H1 (cell line): ENCODE measurements at regions not wholly inside any gene's neighbourhood (a gene's known extent, or its start where the extent isn't known, plus 50 kb on each side); places are given as distances from the start of the nearest gene placed in this dataset.

ENCODE experiments used
- CHD2 ChIP-seq: IDR thresholded peaks from 2 replicates; pipeline ENCODE4 v1.6.1; 2012; ENCODE audit warnings: low read length, improper control_type of control experiment
- EP300 ChIP-seq, 2 experiments: IDR thresholded peaks; 1 replicate in 1 of 2; 2 replicates in 1 of 2; pipeline ENCODE4 v1.6.1; 2011 to 2012; ENCODE audit warnings: low read depth in 2 of 2, low read length in 2 of 2, mild to moderate bottlenecking in 2 of 2, borderline replicate concordance in 1 of 2, inconsistent platforms in 1 of 2, moderate library complexity in 1 of 2
- FOSL1 ChIP-seq: IDR thresholded peaks from 2 replicates; pipeline ENCODE4 v1.6.1; 2011; ENCODE audit warnings: mild to moderate bottlenecking, low read depth, low read length, moderate library complexity; ENCODE audit not compliant: insufficient read depth
- GTF2F1 ChIP-seq: IDR thresholded peaks from 2 replicates; pipeline ENCODE4 v1.6.1; 2012; ENCODE audit warnings: low read depth, low read length, improper control_type of control experiment, borderline replicate concordance
- HDAC2 ChIP-seq, 2 experiments: fragments of 300-600 bp in 1 of 2; sonication (generic) in 1 of 2; IDR thresholded peaks; 2 replicates each; pipeline ENCODE4 v1.6.1; 2011 to 2012; ENCODE audit warnings: low read depth in 2 of 2, low read length in 2 of 2, mild to moderate bottlenecking in 2 of 2, moderate library complexity in 2 of 2, borderline replicate concordance in 1 of 2, inconsistent platforms in 1 of 2
- PHF8 ChIP-seq: fragments of 200-600 bp; sonication (generic); conservative IDR thresholded peaks from 2 replicates; pipeline ENCODE4 v1.7.1; 2012; ENCODE audit warnings: low read depth, mild to moderate bottlenecking, inconsistent platforms, low read length, moderate library complexity
- POLR2A ChIP-seq, 2 experiments: IDR thresholded peaks; 1 replicate in 1 of 2; 2 replicates in 1 of 2; pipeline ENCODE4 v1.6.1; 2011; ENCODE audit warnings: low read depth in 2 of 2, low read length in 2 of 2, mild to moderate bottlenecking in 2 of 2; ENCODE audit errors: control extremely low read depth in 1 of 2
- POLR2AphosphoS5 ChIP-seq: IDR thresholded peaks from 2 replicates; pipeline ENCODE4 v1.6.1; 2011; ENCODE audit warnings: low read depth, low read length
- RAD21 ChIP-seq, 2 experiments: IDR thresholded peaks in 1 of 2; conservative IDR thresholded peaks in 1 of 2; 2 replicates each; pipeline ENCODE4 v1.6.1; 2011; ENCODE audit warnings: low read depth in 2 of 2, low read length in 2 of 2, improper control_type of control experiment in 1 of 2, inconsistent platforms in 1 of 2, mild to moderate bottlenecking in 1 of 2, moderate library complexity in 1 of 2
- TCF12 ChIP-seq: IDR thresholded peaks from 2 replicates; pipeline ENCODE4 v1.6.1; 2011; ENCODE audit warnings: low read depth, mild to moderate bottlenecking, low read length
- TF ChIP-seq, protein P1 (sequence below), 3 experiments: IDR thresholded peaks; 1 replicate in 2 of 3; 2 replicates in 1 of 3; pipeline versions ENCODE4 v1.5.1 to v1.6.1; 2011; ENCODE audit warnings: low read length in 3 of 3, mild to moderate bottlenecking in 3 of 3, inconsistent platforms in 2 of 3, low read depth in 1 of 3, moderate library complexity in 1 of 3; ENCODE audit not compliant: insufficient read depth in 1 of 3; ENCODE audit errors: control extremely low read depth in 1 of 3
- TF ChIP-seq, protein P2 (sequence below): IDR thresholded peaks from 2 replicates; pipeline ENCODE4 v1.6.1; 2012; ENCODE audit warnings: inconsistent platforms

DNA sequence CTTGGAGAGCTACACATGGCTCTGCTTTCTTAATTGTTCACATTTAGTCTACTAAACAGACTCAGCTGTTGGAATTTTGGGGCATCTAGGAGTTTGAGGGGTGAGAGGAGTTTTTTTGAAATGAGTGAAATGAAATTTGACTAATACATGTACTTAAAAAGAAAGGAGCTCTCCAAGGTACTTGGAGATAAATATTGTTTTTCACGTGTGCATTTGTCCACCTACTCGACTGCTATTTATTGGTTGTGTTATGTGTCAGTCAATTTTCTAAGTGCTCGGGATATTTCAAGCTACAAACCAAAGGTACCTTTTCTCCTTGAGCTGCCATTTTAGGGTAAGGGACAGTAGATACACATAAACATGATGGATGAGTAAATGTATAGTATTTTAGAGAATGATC, 697.0 kb downstream of the LIG4 start:
- TF ChIP-seq, protein P1, sequence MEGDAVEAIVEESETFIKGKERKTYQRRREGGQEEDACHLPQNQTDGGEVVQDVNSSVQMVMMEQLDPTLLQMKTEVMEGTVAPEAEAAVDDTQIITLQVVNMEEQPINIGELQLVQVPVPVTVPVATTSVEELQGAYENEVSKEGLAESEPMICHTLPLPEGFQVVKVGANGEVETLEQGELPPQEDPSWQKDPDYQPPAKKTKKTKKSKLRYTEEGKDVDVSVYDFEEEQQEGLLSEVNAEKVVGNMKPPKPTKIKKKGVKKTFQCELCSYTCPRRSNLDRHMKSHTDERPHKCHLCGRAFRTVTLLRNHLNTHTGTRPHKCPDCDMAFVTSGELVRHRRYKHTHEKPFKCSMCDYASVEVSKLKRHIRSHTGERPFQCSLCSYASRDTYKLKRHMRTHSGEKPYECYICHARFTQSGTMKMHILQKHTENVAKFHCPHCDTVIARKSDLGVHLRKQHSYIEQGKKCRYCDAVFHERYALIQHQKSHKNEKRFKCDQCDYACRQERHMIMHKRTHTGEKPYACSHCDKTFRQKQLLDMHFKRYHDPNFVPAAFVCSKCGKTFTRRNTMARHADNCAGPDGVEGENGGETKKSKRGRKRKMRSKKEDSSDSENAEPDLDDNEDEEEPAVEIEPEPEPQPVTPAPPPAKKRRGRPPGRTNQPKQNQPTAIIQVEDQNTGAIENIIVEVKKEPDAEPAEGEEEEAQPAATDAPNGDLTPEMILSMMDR (IDR thresholded peaks at IDR 0.05; ENCODE audit: control extremely low read depth in 1 of 3, insufficient read depth in 1 of 3, low read depth in 1 of 3, low read length in 3 of 3): no peak
- TF ChIP-seq POLR2AphosphoS5 (no peak), POLR2A (IDR thresholded peaks at IDR 0.05; ENCODE audit: control extremely low read depth in 1 of 2, low read depth in 2 of 2, low read length in 2 of 2) (no peak), FOSL1 (no peak), GTF2F1 (no peak), PHF8 (no peak), CHD2 (no peak), TCF12 (no peak), RAD21 (IDR thresholded peaks at IDR 0.05 in 1 of 2, conservative IDR thresholded peaks at IDR 0.05 in 1 of 2; ENCODE audit: low read depth in 2 of 2, low read length in 2 of 2) (no peak), HDAC2 (IDR thresholded peaks at IDR 0.05; ENCODE audit: borderline replicate concordance in 1 of 2, low read depth in 2 of 2, low read length in 2 of 2) (no peak), EP300 (IDR thresholded peaks at IDR 0.05; ENCODE audit: borderline replicate concordance in 1 of 2, low read depth in 2 of 2, low read length in 2 of 2) (no peak)
- TF ChIP-seq, protein P2, sequence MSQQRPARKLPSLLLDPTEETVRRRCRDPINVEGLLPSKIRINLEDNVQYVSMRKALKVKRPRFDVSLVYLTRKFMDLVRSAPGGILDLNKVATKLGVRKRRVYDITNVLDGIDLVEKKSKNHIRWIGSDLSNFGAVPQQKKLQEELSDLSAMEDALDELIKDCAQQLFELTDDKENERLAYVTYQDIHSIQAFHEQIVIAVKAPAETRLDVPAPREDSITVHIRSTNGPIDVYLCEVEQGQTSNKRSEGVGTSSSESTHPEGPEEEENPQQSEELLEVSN: no peak
